GM12872 (cell line): ENCODE measurements at regions not wholly inside any gene's neighbourhood (a gene's known extent, or its start where the extent isn't known, plus 50 kb on each side); places are given as distances from the start of the nearest gene placed in this dataset.

Source experiments
- CTCF ChIP-seq: IDR thresholded peaks from 3 replicates; pipeline ENCODE4 v1.5.1; 2011; ENCODE audit warnings: low read depth, mild to moderate bottlenecking, low read length, moderate library complexity; ENCODE audit not compliant: insufficient read depth

GRCh38 chr12:114918535-114919233, 234.7 kb upstream of the TBX3 start:
- TF ChIP-seq CTCF, result no peak

- TF ChIP-seq CTCF, result no peak
Measured at GRCh38 chr12:114917953-114918352, 234.0 kb upstream of the TBX3 start.

- TF ChIP-seq CTCF, result no peak
Measured at GRCh38 chr12:114917307-114917706, 233.3 kb upstream of the TBX3 start.

- no peak for TF ChIP-seq CTCF
Measured at GRCh38 chr12:114916541-114916940, 232.6 kb upstream of the TBX3 start.

GRCh38 chr12:114916124-114916523, 232.1 kb upstream of the TBX3 start:
- no peak for TF ChIP-seq CTCF

- no peak for TF ChIP-seq CTCF
Measured at GRCh38 chr12:114913871-114914801, 230.2 kb upstream of the TBX3 start.

- TF ChIP-seq CTCF, result no peak
Measured at GRCh38 chr12:114912811-114913210, 228.8 kb upstream of the TBX3 start.
